Skin of body (tissue), 1 donor: ENCODE measurements at regions not wholly inside any gene's neighbourhood (a gene's known extent, or its start where the extent isn't known, plus 50 kb on each side); places are given as distances from the start of the nearest gene placed in this dataset.

Source experiments
- DNase-seq: peaks from one replicate; lab custom pipeline; 2025; lab: John Stamatoyannopoulos, UW

GRCh38 chr21:35237287-35237686, 188.2 kb upstream of the RUNX1 start:
- DNase-seq, result no peak

GRCh38 chr21:35236090-35236489, 187.0 kb upstream of the RUNX1 start:
- DNase-seq, result no peak

- no peak for DNase-seq
Observed at GRCh38 chr21:35234725-35235124, 185.6 kb upstream of the RUNX1 start.

GRCh38 chr21:35233756-35234155, 184.7 kb upstream of the RUNX1 start:
- no peak for DNase-seq

GRCh38 chr21:35232545-35233176, 183.6 kb upstream of the RUNX1 start:
- DNase-seq, result no peak

- DNase-seq, result no peak
Observed at GRCh38 chr21:35231090-35231489, 182.0 kb upstream of the RUNX1 start.

- no peak for DNase-seq
Observed at GRCh38 chr21:35229290-35229689, 180.2 kb upstream of the RUNX1 start.

GRCh38 chr21:35227786-35228185, 178.7 kb upstream of the RUNX1 start:
- no peak for DNase-seq

- DNase-seq, result no peak
Observed at GRCh38 chr21:35226968-35227744, 178.1 kb upstream of the RUNX1 start.

GRCh38 chr21:35226328-35226727, 177.2 kb upstream of the RUNX1 start:
- no peak for DNase-seq

GRCh38 chr21:35225573-35225972, 176.5 kb upstream of the RUNX1 start:
- DNase-seq, result no peak

- DNase-seq, result no peak
Observed at GRCh38 chr21:35223480-35224156, 174.5 kb upstream of the RUNX1 start.

- no peak for DNase-seq
Observed at GRCh38 chr21:35222541-35222941, 173.4 kb upstream of the RUNX1 start.

- DNase-seq, result no peak
Observed at GRCh38 chr21:35222021-35222420, 172.9 kb upstream of the RUNX1 start.

GRCh38 chr21:35220301-35220700, 171.2 kb upstream of the RUNX1 start:
- DNase-seq, result no peak

GRCh38 chr21:35219719-35220118, 170.6 kb upstream of the RUNX1 start:
- DNase-seq, result no peak

GRCh38 chr21:35219291-35219690, 170.2 kb upstream of the RUNX1 start:
- DNase-seq, result no peak

GRCh38 chr21:35217504-35218060, 168.5 kb upstream of the RUNX1 start:
- DNase-seq, result no peak

GRCh38 chr21:35216996-35217395, 167.9 kb upstream of the RUNX1 start:
- no peak for DNase-seq

- no peak for DNase-seq
Observed at GRCh38 chr21:35215870-35216269, 166.8 kb upstream of the RUNX1 start.

- no peak for DNase-seq
Observed at GRCh38 chr21:35212393-35213127, 163.5 kb upstream of the RUNX1 start.

GRCh38 chr21:35211782-35212181, 162.7 kb upstream of the RUNX1 start:
- no peak for DNase-seq
